ENCODE measurements at regions not wholly inside any gene's neighbourhood (a gene's known extent, or its start where the extent isn't known, plus 50 kb on each side); places are given as distances from the start of the nearest gene placed in this dataset.

- no peak for TF ChIP-seq POLR2A (IDR thresholded peaks at IDR 0.05; ENCODE audit: extremely low read depth, insufficient read length)
- TF ChIP-seq CTCF (IDR thresholded peaks at IDR 0.05; ENCODE audit: low read depth, low read length) = no peak
- TF ChIP-seq MYC (IDR thresholded peaks at IDR 0.05; ENCODE audit: low read depth, low read length) = no peak
- TF ChIP-seq MAX (IDR thresholded peaks at IDR 0.05; ENCODE audit: low read depth, low read length) = no peak
Observed at GRCh38 chr2:118671701-118672454, 175.6 kb downstream of the EN1 start.
